ENCODE measurements at regions not wholly inside any gene's neighbourhood (a gene's known extent, or its start where the extent isn't known, plus 50 kb on each side); places are given as distances from the start of the nearest gene placed in this dataset.

DNA sequence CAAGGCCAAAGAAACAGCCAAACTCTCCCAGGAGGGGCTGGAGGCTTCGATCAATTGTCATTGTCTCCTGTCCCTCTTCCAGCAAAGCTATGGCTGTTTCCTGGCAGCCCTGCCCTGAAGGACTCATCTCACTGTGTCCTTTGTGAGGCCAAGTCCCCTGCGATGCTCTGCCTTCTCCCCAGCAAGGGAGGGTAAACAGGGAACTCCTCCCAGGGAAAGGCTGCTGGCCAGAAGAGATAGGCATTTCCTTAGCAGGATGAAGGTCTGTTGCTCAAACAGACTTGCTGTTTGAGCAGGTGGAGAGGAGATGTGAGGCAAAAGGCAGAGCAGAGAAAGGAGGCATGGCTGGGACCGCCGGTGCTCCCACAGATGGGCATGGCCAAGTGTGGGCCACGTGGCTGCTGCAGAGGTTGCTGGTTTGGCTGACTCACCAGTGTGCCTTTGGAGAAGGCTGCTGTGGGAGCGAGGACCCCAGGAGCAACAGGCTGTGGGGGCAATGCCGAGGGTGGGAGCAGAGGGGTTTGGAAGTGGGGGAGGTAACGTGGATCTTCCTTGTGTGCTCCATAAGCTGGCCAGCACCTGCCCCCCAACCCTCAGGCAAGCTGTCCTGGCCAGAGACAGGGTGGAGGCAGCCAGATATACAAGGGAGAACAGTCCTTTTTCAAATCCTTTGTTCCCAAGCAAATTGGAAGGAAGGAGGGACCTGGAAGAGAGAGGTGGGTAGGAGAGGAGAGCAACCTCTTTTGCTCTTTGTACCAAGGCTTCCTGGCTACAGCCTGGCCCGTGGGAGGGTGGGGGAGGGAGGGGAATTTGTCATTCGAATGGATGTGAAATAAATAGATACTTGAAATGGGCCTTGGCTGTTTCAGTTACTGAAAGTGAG, 449.8 kb downstream of the SIPA1L2 start:
- H4K20me1 ChIP-seq (ENCODE audit: insufficient read depth): no peaks in the 10 kb centered on the region
- no peak for TF ChIP-seq MXI1 (conservative IDR thresholded peaks at IDR 0.05; ENCODE audit: poor library complexity, severe bottlenecking)
- TF ChIP-seq SMC3 (conservative IDR thresholded peaks at IDR 0.05; ENCODE audit: poor library complexity): no peak
- TF ChIP-seq POLR2AphosphoS5 (IDR thresholded peaks at IDR 0.05): no peak
- TF ChIP-seq, protein P1, sequence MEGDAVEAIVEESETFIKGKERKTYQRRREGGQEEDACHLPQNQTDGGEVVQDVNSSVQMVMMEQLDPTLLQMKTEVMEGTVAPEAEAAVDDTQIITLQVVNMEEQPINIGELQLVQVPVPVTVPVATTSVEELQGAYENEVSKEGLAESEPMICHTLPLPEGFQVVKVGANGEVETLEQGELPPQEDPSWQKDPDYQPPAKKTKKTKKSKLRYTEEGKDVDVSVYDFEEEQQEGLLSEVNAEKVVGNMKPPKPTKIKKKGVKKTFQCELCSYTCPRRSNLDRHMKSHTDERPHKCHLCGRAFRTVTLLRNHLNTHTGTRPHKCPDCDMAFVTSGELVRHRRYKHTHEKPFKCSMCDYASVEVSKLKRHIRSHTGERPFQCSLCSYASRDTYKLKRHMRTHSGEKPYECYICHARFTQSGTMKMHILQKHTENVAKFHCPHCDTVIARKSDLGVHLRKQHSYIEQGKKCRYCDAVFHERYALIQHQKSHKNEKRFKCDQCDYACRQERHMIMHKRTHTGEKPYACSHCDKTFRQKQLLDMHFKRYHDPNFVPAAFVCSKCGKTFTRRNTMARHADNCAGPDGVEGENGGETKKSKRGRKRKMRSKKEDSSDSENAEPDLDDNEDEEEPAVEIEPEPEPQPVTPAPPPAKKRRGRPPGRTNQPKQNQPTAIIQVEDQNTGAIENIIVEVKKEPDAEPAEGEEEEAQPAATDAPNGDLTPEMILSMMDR (IDR thresholded peaks at IDR 0.05; ENCODE audit: poor library complexity, severe bottlenecking): no peak
- TF ChIP-seq EP300 (conservative IDR thresholded peaks at IDR 0.05; ENCODE audit: poor library complexity, severe bottlenecking): no peak
- TF ChIP-seq, protein P2, sequence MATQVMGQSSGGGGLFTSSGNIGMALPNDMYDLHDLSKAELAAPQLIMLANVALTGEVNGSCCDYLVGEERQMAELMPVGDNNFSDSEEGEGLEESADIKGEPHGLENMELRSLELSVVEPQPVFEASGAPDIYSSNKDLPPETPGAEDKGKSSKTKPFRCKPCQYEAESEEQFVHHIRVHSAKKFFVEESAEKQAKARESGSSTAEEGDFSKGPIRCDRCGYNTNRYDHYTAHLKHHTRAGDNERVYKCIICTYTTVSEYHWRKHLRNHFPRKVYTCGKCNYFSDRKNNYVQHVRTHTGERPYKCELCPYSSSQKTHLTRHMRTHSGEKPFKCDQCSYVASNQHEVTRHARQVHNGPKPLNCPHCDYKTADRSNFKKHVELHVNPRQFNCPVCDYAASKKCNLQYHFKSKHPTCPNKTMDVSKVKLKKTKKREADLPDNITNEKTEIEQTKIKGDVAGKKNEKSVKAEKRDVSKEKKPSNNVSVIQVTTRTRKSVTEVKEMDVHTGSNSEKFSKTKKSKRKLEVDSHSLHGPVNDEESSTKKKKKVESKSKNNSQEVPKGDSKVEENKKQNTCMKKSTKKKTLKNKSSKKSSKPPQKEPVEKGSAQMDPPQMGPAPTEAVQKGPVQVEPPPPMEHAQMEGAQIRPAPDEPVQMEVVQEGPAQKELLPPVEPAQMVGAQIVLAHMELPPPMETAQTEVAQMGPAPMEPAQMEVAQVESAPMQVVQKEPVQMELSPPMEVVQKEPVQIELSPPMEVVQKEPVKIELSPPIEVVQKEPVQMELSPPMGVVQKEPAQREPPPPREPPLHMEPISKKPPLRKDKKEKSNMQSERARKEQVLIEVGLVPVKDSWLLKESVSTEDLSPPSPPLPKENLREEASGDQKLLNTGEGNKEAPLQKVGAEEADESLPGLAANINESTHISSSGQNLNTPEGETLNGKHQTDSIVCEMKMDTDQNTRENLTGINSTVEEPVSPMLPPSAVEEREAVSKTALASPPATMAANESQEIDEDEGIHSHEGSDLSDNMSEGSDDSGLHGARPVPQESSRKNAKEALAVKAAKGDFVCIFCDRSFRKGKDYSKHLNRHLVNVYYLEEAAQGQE (IDR thresholded peaks at IDR 0.05; ENCODE audit: borderline replicate concordance): no peak
- TF ChIP-seq RAD21 (conservative IDR thresholded peaks at IDR 0.05): no peak
- TF ChIP-seq EZH2 (IDR thresholded peaks at IDR 0.05; ENCODE audit: borderline replicate concordance, insufficient read depth, low read length, poor library complexity, severe bottlenecking): no peak
- no peak for TF ChIP-seq TAF1 (IDR thresholded peaks at IDR 0.05; ENCODE audit: low read depth)
- H3K79me2 ChIP-seq (replicated peaks; ENCODE audit: insufficient read depth, low read length): no peaks in the 10 kb centered on the region
- no peak overlapping the region for H3K27ac ChIP-seq (ENCODE audit: low read length)
- H3K9me3 ChIP-seq (ENCODE audit: low read length): no peaks in the 10 kb centered on the region
- no peak overlapping the region for H3K9ac ChIP-seq (ENCODE audit: low read length)
- H3K9me2 ChIP-seq (ENCODE audit: insufficient read depth, low read length): no peaks in the 10 kb centered on the region
- no peaks in the 10 kb centered on the region for H3K36me3 ChIP-seq (ENCODE audit: insufficient read depth, low read length)
- H3K27me3 ChIP-seq (ENCODE audit: insufficient read depth, low read depth, low read length): no peaks in the 10 kb centered on the region
- no peak overlapping the region for H2AFZ ChIP-seq (ENCODE audit: low read depth, low read length)
- no peak overlapping the region for H3K4me3 ChIP-seq (ENCODE audit: low read length)
- no peak overlapping the region for H3K4me2 ChIP-seq (ENCODE audit: low read length)
- H3F3A ChIP-seq (ENCODE audit: insufficient read depth, low read length, poor library complexity, severe bottlenecking): no peaks in the 10 kb centered on the region

DNA sequence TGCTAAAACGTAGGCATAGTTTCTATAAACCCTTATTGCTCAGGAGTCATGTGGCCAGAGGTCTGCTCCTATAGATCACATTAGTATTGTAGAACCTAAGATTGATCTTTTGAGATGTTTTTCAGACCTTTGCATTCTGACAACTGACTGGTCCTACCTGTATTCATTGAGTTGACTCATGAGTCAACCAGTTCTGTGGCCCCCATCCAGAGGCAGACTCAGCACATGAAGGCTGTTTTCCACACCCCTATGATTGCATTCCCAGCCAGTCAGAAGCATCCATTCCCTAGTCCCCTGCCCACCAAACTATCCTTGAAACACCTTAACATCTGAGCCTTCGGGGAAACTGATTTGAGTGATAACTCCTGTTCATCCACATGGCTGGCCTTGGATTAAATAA, 451.7 kb downstream of the SIPA1L2 start:
- no peak overlapping the region for H3K9ac ChIP-seq (ENCODE audit: low read length)
- H3K9me2 ChIP-seq (ENCODE audit: insufficient read depth, low read length): no peaks in the 10 kb centered on the region
- no peak overlapping the region for H3K27ac ChIP-seq (ENCODE audit: low read length)
- H2AFZ ChIP-seq (ENCODE audit: low read depth, low read length): no peak overlapping the region
- no peaks in the 10 kb centered on the region for H3F3A ChIP-seq (ENCODE audit: insufficient read depth, low read length, poor library complexity, severe bottlenecking)
- no peak overlapping the region for H3K4me2 ChIP-seq (ENCODE audit: low read length)
- no peaks in the 10 kb centered on the region for H3K36me3 ChIP-seq (ENCODE audit: insufficient read depth, low read length)
- TF ChIP-seq, protein P1 (IDR thresholded peaks at IDR 0.05; ENCODE audit: poor library complexity, severe bottlenecking): no peak
- TF ChIP-seq EZH2 (IDR thresholded peaks at IDR 0.05; ENCODE audit: borderline replicate concordance, insufficient read depth, low read length, poor library complexity, severe bottlenecking) (no peak), TAF1 (IDR thresholded peaks at IDR 0.05; ENCODE audit: low read depth) (no peak), MXI1 (conservative IDR thresholded peaks at IDR 0.05; ENCODE audit: poor library complexity, severe bottlenecking) (no peak), RAD21 (conservative IDR thresholded peaks at IDR 0.05) (no peak), EP300 (conservative IDR thresholded peaks at IDR 0.05; ENCODE audit: poor library complexity, severe bottlenecking) (no peak), SMC3 (conservative IDR thresholded peaks at IDR 0.05; ENCODE audit: poor library complexity) (no peak), POLR2AphosphoS5 (IDR thresholded peaks at IDR 0.05) (no peak)
- TF ChIP-seq, protein P2 (IDR thresholded peaks at IDR 0.05; ENCODE audit: borderline replicate concordance): no peak
- H3K9me3 ChIP-seq (ENCODE audit: low read length): no peaks in the 10 kb centered on the region
- no peaks in the 10 kb centered on the region for H3K27me3 ChIP-seq (ENCODE audit: insufficient read depth, low read depth, low read length)
- no peaks in the 10 kb centered on the region for H3K79me2 ChIP-seq (replicated peaks; ENCODE audit: insufficient read depth, low read length)
- no peak overlapping the region for H3K4me3 ChIP-seq (ENCODE audit: low read length)
- H4K20me1 ChIP-seq (ENCODE audit: insufficient read depth): no peaks in the 10 kb centered on the region
